ENCODE measurements at regions not wholly inside any gene's neighbourhood (a gene's known extent, or its start where the extent isn't known, plus 50 kb on each side); places are given as distances from the start of the nearest gene placed in this dataset.
"Not testable (repeated sequence)": the region's sequence is repeated elsewhere in the genome, so short reads cannot be mapped to it uniquely, and the experiment has no call there.

GRCh38 chr1:223952801-223953200 lies 107.1 kb upstream of the TP53BP2 start:
- not testable (repeated sequence) for TF ChIP-seq EZH2 (IDR thresholded peaks at IDR 0.05; ENCODE audit: borderline replicate concordance, low read depth, low read length, severe bottlenecking); CTCF (IDR thresholded peaks at IDR 0.05; ENCODE audit: extremely low read depth in 1 of 2, insufficient read depth in 1 of 2, low read depth in 1 of 2, low read length in 2 of 2); POLR2A (IDR thresholded peaks at IDR 0.05; ENCODE audit: low read depth, low read length); FOS (IDR thresholded peaks at IDR 0.05; ENCODE audit: borderline replicate concordance, insufficient read depth, low read length); POLR2AphosphoS5 (IDR thresholded peaks at IDR 0.05; ENCODE audit: insufficient read depth, low read depth, low read length); JUN (IDR thresholded peaks at IDR 0.05; ENCODE audit: borderline replicate concordance, insufficient read depth, insufficient read length, low read depth)
- TF ChIP-seq, protein P1, sequence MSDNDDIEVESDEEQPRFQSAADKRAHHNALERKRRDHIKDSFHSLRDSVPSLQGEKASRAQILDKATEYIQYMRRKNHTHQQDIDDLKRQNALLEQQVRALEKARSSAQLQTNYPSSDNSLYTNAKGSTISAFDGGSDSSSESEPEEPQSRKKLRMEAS (IDR thresholded peaks at IDR 0.05; ENCODE audit: insufficient read depth, insufficient read length), result not testable (repeated sequence)
